ENCODE measurements at regions not wholly inside any gene's neighbourhood (a gene's known extent, or its start where the extent isn't known, plus 50 kb on each side); places are given as distances from the start of the nearest gene placed in this dataset.

- DNase-seq, result no peak
Measured at GRCh38 chr6:44533421-44533820, 145.9 kb downstream of the CDC5L start.

GRCh38 chr6:44534291-44534690, 146.8 kb downstream of the CDC5L start:
- DNase-seq, result no peak

GRCh38 chr6:44535446-44535845, 147.9 kb downstream of the CDC5L start:
- no peak for DNase-seq

- no peak for DNase-seq
Measured at GRCh38 chr6:44535967-44536366, 148.5 kb downstream of the CDC5L start.

- DNase-seq, result no peak
Measured at GRCh38 chr6:44537306-44538049, 150.0 kb downstream of the CDC5L start.

GRCh38 chr6:44538131-44538806, 150.8 kb downstream of the CDC5L start:
- no peak for DNase-seq

- DNase-seq, result no peak
Measured at GRCh38 chr6:44538807-44539201, 151.3 kb downstream of the CDC5L start.

- no peak for DNase-seq
Measured at GRCh38 chr6:44539701-44540355, 152.3 kb downstream of the CDC5L start.

- DNase-seq, result no peak
Measured at GRCh38 chr6:44540881-44541280, 153.4 kb downstream of the CDC5L start.

- no peak for DNase-seq
Measured at GRCh38 chr6:44542401-44543116, 155.1 kb downstream of the CDC5L start.

- no peak for DNase-seq
Measured at GRCh38 chr6:44543664-44544063, 156.2 kb downstream of the CDC5L start.

GRCh38 chr6:44545224-44545623, 157.7 kb downstream of the CDC5L start:
- no peak for DNase-seq

GRCh38 chr6:44548319-44548718, 160.8 kb downstream of the CDC5L start:
- DNase-seq, result no peak

- no peak for DNase-seq
Measured at GRCh38 chr6:44549516-44549915, 162.0 kb downstream of the CDC5L start.

- DNase-seq, result no peak
Measured at GRCh38 chr6:44554194-44554593, 166.7 kb downstream of the CDC5L start.

- DNase-seq, result no peak
Measured at GRCh38 chr6:44554861-44555260, 167.4 kb downstream of the CDC5L start.

- no peak for DNase-seq
Measured at GRCh38 chr6:44556046-44556445, 168.5 kb downstream of the CDC5L start.

GRCh38 chr6:44558024-44558831, 170.7 kb downstream of the CDC5L start:
- no peak for DNase-seq

GRCh38 chr6:44558832-44559251, 171.3 kb downstream of the CDC5L start:
- DNase-seq, result no peak

- no peak for DNase-seq
Measured at GRCh38 chr6:44559486-44560270, 172.2 kb downstream of the CDC5L start.

- no peak for DNase-seq
Measured at GRCh38 chr6:44560458-44561059, 173.1 kb downstream of the CDC5L start.

All from CD4-positive, alpha-beta T cell treated with Interleukin-17A for 1 hour (primary cell).